ENCODE measurements at regions not wholly inside any gene's neighbourhood (a gene's known extent, or its start where the extent isn't known, plus 50 kb on each side); places are given as distances from the start of the nearest gene placed in this dataset.

- no peaks in the 10 kb centered on the region for H3K79me2 ChIP-seq (replicated peaks; ENCODE audit: insufficient read depth, low read length)
- H3K9me2 ChIP-seq (ENCODE audit: insufficient read depth, low read length) = no peaks in the 10 kb centered on the region
- H3K27ac ChIP-seq (ENCODE audit: low read length) = no peak overlapping the region
- TF ChIP-seq RAD21 (conservative IDR thresholded peaks at IDR 0.05) = no peak
- TF ChIP-seq EZH2 (IDR thresholded peaks at IDR 0.05; ENCODE audit: borderline replicate concordance, insufficient read depth, low read length, poor library complexity, severe bottlenecking) = no peak
- TF ChIP-seq SMC3 (conservative IDR thresholded peaks at IDR 0.05; ENCODE audit: poor library complexity) = no peak
- TF ChIP-seq MXI1 (conservative IDR thresholded peaks at IDR 0.05; ENCODE audit: poor library complexity, severe bottlenecking) = no peak
- TF ChIP-seq, protein P1, sequence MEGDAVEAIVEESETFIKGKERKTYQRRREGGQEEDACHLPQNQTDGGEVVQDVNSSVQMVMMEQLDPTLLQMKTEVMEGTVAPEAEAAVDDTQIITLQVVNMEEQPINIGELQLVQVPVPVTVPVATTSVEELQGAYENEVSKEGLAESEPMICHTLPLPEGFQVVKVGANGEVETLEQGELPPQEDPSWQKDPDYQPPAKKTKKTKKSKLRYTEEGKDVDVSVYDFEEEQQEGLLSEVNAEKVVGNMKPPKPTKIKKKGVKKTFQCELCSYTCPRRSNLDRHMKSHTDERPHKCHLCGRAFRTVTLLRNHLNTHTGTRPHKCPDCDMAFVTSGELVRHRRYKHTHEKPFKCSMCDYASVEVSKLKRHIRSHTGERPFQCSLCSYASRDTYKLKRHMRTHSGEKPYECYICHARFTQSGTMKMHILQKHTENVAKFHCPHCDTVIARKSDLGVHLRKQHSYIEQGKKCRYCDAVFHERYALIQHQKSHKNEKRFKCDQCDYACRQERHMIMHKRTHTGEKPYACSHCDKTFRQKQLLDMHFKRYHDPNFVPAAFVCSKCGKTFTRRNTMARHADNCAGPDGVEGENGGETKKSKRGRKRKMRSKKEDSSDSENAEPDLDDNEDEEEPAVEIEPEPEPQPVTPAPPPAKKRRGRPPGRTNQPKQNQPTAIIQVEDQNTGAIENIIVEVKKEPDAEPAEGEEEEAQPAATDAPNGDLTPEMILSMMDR (IDR thresholded peaks at IDR 0.05; ENCODE audit: poor library complexity, severe bottlenecking) = no peak
- TF ChIP-seq EP300 (conservative IDR thresholded peaks at IDR 0.05; ENCODE audit: poor library complexity, severe bottlenecking) = no peak
- TF ChIP-seq, protein P2, sequence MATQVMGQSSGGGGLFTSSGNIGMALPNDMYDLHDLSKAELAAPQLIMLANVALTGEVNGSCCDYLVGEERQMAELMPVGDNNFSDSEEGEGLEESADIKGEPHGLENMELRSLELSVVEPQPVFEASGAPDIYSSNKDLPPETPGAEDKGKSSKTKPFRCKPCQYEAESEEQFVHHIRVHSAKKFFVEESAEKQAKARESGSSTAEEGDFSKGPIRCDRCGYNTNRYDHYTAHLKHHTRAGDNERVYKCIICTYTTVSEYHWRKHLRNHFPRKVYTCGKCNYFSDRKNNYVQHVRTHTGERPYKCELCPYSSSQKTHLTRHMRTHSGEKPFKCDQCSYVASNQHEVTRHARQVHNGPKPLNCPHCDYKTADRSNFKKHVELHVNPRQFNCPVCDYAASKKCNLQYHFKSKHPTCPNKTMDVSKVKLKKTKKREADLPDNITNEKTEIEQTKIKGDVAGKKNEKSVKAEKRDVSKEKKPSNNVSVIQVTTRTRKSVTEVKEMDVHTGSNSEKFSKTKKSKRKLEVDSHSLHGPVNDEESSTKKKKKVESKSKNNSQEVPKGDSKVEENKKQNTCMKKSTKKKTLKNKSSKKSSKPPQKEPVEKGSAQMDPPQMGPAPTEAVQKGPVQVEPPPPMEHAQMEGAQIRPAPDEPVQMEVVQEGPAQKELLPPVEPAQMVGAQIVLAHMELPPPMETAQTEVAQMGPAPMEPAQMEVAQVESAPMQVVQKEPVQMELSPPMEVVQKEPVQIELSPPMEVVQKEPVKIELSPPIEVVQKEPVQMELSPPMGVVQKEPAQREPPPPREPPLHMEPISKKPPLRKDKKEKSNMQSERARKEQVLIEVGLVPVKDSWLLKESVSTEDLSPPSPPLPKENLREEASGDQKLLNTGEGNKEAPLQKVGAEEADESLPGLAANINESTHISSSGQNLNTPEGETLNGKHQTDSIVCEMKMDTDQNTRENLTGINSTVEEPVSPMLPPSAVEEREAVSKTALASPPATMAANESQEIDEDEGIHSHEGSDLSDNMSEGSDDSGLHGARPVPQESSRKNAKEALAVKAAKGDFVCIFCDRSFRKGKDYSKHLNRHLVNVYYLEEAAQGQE (IDR thresholded peaks at IDR 0.05; ENCODE audit: borderline replicate concordance) = no peak
- TF ChIP-seq TAF1 (IDR thresholded peaks at IDR 0.05; ENCODE audit: low read depth) = no peak
- TF ChIP-seq POLR2AphosphoS5 (IDR thresholded peaks at IDR 0.05) = no peak
- H3K4me2 ChIP-seq (ENCODE audit: low read length) = no peak overlapping the region
- no peaks in the 10 kb centered on the region for H3F3A ChIP-seq (ENCODE audit: insufficient read depth, low read length, poor library complexity, severe bottlenecking)
- no peak overlapping the region for H3K9ac ChIP-seq (ENCODE audit: low read length)
- H2AFZ ChIP-seq (ENCODE audit: low read depth, low read length) = no peak overlapping the region
- H3K4me3 ChIP-seq (ENCODE audit: low read length) = no peak overlapping the region
- no peaks in the 10 kb centered on the region for H4K20me1 ChIP-seq (ENCODE audit: insufficient read depth)
- H3K27me3 ChIP-seq (ENCODE audit: insufficient read depth, low read depth, low read length) = no peaks in the 10 kb centered on the region
- H3K9me3 ChIP-seq (ENCODE audit: low read length) = no peaks in the 10 kb centered on the region
- no peaks in the 10 kb centered on the region for H3K36me3 ChIP-seq (ENCODE audit: insufficient read depth, low read length)
Observed at GRCh38 chr11:116539836-116540418, 232.9 kb downstream of the BUD13 start.

DNA sequence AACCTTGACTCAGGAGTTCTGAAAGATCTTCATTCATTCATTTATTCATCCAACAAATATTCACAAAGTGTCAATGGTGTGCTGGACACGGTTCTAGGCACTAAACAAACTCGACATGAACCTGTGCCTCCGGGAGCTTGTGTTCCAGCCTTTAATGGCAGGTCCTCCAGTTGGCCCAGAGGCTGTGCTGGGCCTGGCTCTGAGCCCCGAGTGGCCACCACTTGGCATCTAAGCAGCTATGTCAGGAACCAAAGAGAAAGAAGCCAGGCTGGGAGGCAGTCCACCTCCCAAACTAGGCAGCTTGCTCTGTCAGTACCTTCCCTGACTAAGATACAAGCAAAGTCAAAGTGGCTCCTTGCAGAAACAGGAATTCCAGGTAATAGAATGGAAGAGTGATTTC is 233.6 kb downstream of the BUD13 start:
- TF ChIP-seq SMC3 (conservative IDR thresholded peaks at IDR 0.05; ENCODE audit: poor library complexity) = no peak
- no peak for TF ChIP-seq POLR2AphosphoS5 (IDR thresholded peaks at IDR 0.05)
- TF ChIP-seq, protein P1 (IDR thresholded peaks at IDR 0.05; ENCODE audit: poor library complexity, severe bottlenecking) = no peak
- TF ChIP-seq, protein P2 (IDR thresholded peaks at IDR 0.05; ENCODE audit: borderline replicate concordance) = no peak
- TF ChIP-seq MXI1 (conservative IDR thresholded peaks at IDR 0.05; ENCODE audit: poor library complexity, severe bottlenecking) = no peak
- no peak for TF ChIP-seq TAF1 (IDR thresholded peaks at IDR 0.05; ENCODE audit: low read depth)
- TF ChIP-seq EZH2 (IDR thresholded peaks at IDR 0.05; ENCODE audit: borderline replicate concordance, insufficient read depth, low read length, poor library complexity, severe bottlenecking) = no peak
- TF ChIP-seq RAD21 (conservative IDR thresholded peaks at IDR 0.05) = no peak
- no peak for TF ChIP-seq EP300 (conservative IDR thresholded peaks at IDR 0.05; ENCODE audit: poor library complexity, severe bottlenecking)
- H3K4me2 ChIP-seq (ENCODE audit: low read length) = no peak overlapping the region
- no peaks in the 10 kb centered on the region for H3K27me3 ChIP-seq (ENCODE audit: insufficient read depth, low read depth, low read length)
- H3K36me3 ChIP-seq (ENCODE audit: insufficient read depth, low read length) = no peaks in the 10 kb centered on the region
- no peaks in the 10 kb centered on the region for H4K20me1 ChIP-seq (ENCODE audit: insufficient read depth)
- no peaks in the 10 kb centered on the region for H3K79me2 ChIP-seq (replicated peaks; ENCODE audit: insufficient read depth, low read length)
- H3K9me2 ChIP-seq (ENCODE audit: insufficient read depth, low read length) = no peaks in the 10 kb centered on the region
- H3K9ac ChIP-seq (ENCODE audit: low read length) = no peak overlapping the region
- no peaks in the 10 kb centered on the region for H3F3A ChIP-seq (ENCODE audit: insufficient read depth, low read length, poor library complexity, severe bottlenecking)
- no peaks in the 10 kb centered on the region for H3K9me3 ChIP-seq (ENCODE audit: low read length)
- H2AFZ ChIP-seq (ENCODE audit: low read depth, low read length) = no peak overlapping the region
- H3K27ac ChIP-seq (ENCODE audit: low read length) = no peak overlapping the region
- H3K4me3 ChIP-seq (ENCODE audit: low read length) = no peak overlapping the region

All from neural cell (in vitro differentiated cells).